ENCODE measurements at regions not wholly inside any gene's neighbourhood (a gene's known extent, or its start where the extent isn't known, plus 50 kb on each side); places are given as distances from the start of the nearest gene placed in this dataset.

DNA sequence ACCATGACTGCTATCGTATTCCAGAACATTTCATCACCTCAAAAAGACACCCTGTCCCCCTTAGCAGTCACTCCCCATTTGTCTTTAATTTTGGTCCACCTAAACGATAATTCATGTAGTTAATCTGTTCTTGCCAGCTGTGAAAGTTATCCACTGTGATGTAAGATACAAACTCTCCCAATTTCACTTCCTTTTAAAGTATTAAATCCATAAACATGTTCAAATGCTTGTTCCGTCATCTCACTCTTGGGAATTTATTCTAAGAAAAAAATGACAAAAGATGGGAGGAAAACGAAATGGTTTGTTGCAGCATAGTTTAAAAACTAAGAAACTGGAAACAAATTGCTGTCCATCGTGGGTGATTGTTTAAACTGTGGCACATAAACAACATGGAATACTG lies 53.7 kb upstream of the IRF2 start (continued):
- no peak for TF ChIP-seq CHD7 (IDR thresholded peaks at IDR 0.05; ENCODE audit: insufficient replicate concordance, low read length)
- TF ChIP-seq, protein P1, sequence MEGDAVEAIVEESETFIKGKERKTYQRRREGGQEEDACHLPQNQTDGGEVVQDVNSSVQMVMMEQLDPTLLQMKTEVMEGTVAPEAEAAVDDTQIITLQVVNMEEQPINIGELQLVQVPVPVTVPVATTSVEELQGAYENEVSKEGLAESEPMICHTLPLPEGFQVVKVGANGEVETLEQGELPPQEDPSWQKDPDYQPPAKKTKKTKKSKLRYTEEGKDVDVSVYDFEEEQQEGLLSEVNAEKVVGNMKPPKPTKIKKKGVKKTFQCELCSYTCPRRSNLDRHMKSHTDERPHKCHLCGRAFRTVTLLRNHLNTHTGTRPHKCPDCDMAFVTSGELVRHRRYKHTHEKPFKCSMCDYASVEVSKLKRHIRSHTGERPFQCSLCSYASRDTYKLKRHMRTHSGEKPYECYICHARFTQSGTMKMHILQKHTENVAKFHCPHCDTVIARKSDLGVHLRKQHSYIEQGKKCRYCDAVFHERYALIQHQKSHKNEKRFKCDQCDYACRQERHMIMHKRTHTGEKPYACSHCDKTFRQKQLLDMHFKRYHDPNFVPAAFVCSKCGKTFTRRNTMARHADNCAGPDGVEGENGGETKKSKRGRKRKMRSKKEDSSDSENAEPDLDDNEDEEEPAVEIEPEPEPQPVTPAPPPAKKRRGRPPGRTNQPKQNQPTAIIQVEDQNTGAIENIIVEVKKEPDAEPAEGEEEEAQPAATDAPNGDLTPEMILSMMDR (IDR thresholded peaks at IDR 0.05; ENCODE audit: control extremely low read depth in 1 of 3, insufficient read depth in 1 of 3, low read depth in 1 of 3, low read length in 3 of 3), result no peak
- TF ChIP-seq GABPA (IDR thresholded peaks at IDR 0.05; ENCODE audit: borderline replicate concordance, insufficient read depth, low read length), result no peak
- no peak for TF ChIP-seq POU5F1 (IDR thresholded peaks at IDR 0.05; ENCODE audit: low read depth, low read length)
